Choroid plexus epithelial cell (primary cell): ENCODE measurements at regions not wholly inside any gene's neighbourhood (a gene's known extent, or its start where the extent isn't known, plus 50 kb on each side); places are given as distances from the start of the nearest gene placed in this dataset.

Experiments
- DNase-seq: peaks from one replicate; pipeline ENCODE4 v3.0.0-alpha.2; 2010; ENCODE audit warnings: low read depth
- H3K4me3 ChIP-seq: 2 replicates; pipeline ENCODE4 v1.5.1; 2011; ENCODE audit warnings: low read depth, mild to moderate bottlenecking, control low read depth, low read length, moderate library complexity
- CTCF ChIP-seq: conservative IDR thresholded peaks from 2 replicates; pipeline ENCODE4 v1.5.1; 2011; ENCODE audit warnings: low read depth, mild to moderate bottlenecking, control low read depth, inconsistent platforms, low read length, moderate library complexity

DNA sequence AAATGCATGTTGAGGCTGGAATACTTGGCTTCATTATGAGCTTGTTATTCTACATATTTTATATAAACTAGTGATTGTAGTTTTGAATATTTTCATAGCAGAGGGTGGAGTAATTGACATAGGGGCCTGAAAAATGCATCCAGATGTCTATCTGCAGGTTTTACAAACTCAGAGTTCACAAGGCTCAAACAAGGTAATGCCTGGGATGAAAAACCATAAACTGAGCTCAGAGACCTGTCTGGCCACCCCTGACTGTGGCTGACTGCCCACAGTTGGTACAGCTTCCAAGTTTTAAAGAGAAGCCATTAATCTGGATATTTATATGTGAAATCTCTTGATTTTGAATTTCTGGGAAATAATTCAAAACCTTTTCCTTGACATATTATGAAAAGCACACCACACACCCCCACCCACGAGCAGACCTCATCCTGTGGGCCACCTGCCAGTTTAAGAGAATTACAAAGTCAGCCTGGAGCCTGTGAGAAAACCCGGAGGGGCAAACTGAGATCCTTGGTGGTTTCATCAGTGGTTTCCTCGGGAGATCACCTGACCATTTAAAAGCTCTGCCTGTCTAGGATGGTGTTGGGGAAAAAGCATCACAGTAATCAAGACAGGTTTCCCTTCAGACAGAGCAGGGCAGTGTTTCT, 230.1 kb downstream of the SAMD5 start:
- DNase-seq: peak; percentile 20
- no peak for TF ChIP-seq CTCF
- H3K4me3 ChIP-seq: no peak overlapping the region

DNA sequence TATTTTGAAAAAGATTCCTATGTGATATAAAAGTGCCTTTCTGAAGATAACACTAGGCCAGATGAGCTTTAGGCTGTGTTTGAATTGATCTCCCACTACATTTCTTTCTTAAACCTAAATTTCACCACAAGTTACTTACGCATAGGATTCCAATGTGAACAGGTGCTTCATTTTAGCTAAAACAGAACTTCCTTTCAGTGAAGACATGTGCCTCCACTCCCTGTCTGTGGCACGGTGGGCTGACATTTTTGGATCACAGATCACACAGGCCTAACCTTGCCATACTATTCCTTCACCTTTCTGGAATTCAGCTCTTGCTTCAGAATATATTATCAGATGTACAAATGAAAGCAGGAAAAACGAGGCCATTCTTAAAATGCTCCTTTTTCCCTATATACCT, 231.8 kb downstream of the SAMD5 start:
- DNase-seq: no peak
- no peak for TF ChIP-seq CTCF
- H3K4me3 ChIP-seq: no peak overlapping the region

GRCh38 chr6:147740916-147741315, 232.4 kb downstream of the SAMD5 start:
- H3K4me3 ChIP-seq: no peak overlapping the region
- no peak for TF ChIP-seq CTCF
- no peak for DNase-seq

DNA sequence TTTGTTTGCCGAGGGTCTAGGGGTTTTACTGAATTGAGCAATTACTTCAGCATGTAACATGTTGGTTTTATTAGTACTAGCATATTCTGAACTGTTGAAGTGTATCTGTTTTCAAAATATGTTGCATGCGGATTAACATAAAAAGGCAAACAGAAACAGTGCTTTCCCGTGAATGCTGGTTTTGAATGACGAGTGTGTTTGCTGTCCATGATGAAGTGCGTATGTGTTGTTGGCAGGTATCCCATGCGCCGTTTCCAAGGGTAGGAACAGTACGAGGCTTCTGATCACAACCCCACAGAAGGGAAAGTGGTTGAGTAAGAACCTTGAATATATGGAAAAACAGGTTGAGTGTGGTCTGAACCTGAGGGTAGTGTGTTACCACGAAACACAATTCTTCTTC, 232.9 kb downstream of the SAMD5 start:
- DNase-seq: no peak
- no peak for TF ChIP-seq CTCF
- H3K4me3 ChIP-seq: no peak overlapping the region

GRCh38 chr6:147742440-147742839, 233.9 kb downstream of the SAMD5 start:
- no peak for TF ChIP-seq CTCF
- H3K4me3 ChIP-seq: no peak overlapping the region
- no peak for DNase-seq

DNA sequence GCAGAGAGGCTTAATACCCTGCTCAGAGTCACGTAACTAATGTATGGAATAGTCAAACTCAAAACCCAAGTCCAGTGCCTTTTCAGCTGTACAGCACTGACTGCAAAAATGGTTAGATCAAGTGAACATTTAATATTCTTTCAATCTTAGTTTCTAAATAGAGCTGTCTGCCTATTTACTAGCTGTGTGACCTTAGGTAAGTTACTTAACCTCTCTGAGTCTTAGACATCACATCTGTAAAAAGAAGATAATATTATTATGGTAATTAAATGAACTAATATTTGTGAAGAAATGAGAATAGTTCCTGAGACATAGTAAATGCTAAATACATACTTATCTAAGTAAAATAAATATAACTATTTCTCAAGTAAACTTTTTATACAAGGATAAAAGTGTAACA, 235.5 kb downstream of the SAMD5 start:
- no peak overlapping the region for H3K4me3 ChIP-seq
- TF ChIP-seq CTCF: no peak
- no peak for DNase-seq

DNA sequence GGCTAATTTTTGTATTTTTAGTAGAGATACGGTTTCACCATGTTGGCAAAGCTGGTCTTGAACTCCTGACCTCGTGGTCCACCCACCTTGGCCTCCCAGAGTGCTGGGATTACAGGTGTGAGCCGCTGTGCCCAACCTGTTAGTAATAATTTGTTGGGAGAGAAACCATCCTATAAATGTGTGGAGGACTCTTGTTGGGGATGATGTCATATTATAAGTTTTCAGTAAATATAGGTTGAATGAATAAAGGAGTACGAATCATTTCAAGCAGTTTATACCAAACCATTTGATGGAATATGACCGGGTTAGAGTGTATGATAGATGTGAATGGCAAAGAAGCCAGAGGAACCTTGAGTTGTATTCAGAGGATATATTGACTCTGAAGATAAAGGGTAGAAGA, 240.8 kb downstream of the SAMD5 start:
- no peak overlapping the region for H3K4me3 ChIP-seq
- no peak for DNase-seq
- no peak for TF ChIP-seq CTCF
